HG03520 (cell line): ENCODE measurements at regions not wholly inside any gene's neighbourhood (a gene's known extent, or its start where the extent isn't known, plus 50 kb on each side); places are given as distances from the start of the nearest gene placed in this dataset.
"Not testable (repeated sequence)": the region's sequence is repeated elsewhere in the genome, so short reads cannot be mapped to it uniquely, and the experiment has no call there.

Source experiments
- ATAC-seq: cut with Tn5 transposase; IDR thresholded peaks from one replicate; pipeline ENCODE4 v1.9.1; 2021; ENCODE audit warnings: mild to moderate bottlenecking, moderate library complexity; ENCODE audit not compliant: unreplicated experiment

DNA sequence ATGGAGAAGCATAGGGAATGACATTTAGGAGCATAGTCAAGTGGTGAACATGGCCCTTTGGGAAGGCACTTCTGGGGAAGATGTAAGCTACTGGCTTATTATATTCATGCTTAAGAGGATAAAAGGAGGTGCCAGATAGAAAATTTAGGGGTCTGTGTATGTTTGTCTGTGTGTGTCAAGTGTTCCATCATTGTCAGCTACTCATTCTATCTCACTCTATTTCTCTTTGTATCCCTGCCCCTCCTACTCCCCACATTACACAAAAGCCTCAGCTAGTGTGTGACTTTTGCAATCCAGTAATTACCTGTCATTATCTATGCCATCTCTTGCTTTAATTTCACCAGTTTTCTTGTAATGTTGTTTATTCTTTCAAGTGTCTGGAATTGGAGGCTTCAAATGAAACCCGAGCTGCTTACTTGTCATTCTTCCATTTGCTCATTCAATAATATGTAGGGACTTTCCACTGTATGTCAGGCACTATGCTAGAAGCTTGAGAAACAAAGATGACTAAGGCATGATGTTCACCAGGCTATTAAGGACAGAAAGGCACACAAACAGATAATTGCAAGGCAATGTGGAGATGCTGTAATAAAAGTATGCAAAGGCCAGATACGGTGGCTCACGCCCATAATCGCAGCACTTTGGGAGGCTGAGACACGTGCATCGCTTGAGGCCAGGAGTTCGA is 229.8 kb upstream of the TEX13C start:
- ATAC-seq: no peak

DNA sequence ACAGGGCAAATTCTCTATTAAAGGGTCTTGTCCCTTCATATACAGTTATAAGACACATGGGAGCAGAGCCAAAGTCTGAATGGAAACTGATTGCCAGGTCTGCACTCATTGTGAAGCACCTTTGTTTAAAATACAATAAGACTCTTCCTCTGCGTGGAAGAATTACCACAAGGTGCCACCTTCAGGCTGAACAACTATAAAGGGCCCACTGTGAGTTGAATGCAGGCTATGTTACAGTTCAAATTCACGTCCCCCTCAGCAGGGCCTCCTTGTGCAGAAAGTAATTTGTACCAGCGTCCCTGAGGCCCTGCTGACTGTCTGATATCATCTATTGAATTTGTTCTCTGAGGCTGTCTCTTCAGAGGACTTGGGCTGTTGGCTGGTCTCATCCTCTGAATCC is 225.8 kb upstream of the TEX13C start:
- ATAC-seq: no peak

DNA sequence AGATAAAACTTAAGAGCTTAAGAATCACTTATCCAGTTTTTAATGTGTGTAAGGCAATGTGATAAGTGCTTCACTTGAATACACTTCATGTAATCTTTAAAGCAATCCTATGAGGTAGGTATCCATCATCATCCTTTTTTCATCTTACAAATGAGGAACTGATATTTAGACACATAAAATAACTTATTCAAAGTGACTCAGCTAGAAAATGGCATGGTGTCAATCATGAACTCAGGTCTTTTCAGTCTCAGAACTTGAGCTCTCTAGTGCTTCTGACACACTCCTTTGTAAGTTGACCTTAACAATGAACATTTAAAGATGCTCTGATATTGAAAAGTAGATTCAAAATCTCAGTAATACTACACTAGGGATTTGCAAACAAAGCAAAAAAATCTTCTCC is 224.8 kb upstream of the TEX13C start:
- no peak for ATAC-seq

GRCh38 chrX:125096469-125096868 is 223.2 kb upstream of the TEX13C start:
- no peak for ATAC-seq

GRCh38 chrX:125096870-125097269 is 222.8 kb upstream of the TEX13C start:
- ATAC-seq: no peak

- no peak for ATAC-seq
These were observed 217.5 kb upstream of the TEX13C start for GRCh38 chrX:125101971-125102755.

GRCh38 chrX:125103693-125104092 is 216.0 kb upstream of the TEX13C start:
- no peak for ATAC-seq

GRCh38 chrX:125108921-125109320 is 210.8 kb upstream of the TEX13C start:
- ATAC-seq: no peak

GRCh38 chrX:125131164-125131563 is 188.5 kb upstream of the TEX13C start:
- no peak for ATAC-seq

- no peak for ATAC-seq
These were observed 187.4 kb upstream of the TEX13C start for GRCh38 chrX:125132274-125132673.

- no peak for ATAC-seq
These were observed 182.2 kb upstream of the TEX13C start for GRCh38 chrX:125137521-125137920.

DNA sequence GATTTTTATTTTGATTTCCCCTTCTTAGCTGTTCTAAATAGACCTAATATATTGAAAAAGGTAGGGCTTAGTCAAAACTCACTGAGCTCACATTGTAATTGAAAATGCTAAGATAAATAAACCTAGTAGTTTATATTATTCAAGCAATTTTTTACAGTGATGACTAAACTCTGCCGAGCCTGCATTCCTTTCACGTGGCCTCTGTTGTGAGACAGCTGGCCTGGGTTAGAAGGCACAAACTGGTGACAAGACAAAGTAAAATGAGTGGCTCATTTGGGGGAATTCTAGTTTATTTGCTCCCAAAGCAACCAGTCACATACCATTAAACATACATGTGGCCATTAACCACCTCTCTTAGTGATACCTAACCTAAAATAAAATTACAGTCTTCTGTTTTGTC is 169.4 kb upstream of the TEX13C start:
- no peak for ATAC-seq

DNA sequence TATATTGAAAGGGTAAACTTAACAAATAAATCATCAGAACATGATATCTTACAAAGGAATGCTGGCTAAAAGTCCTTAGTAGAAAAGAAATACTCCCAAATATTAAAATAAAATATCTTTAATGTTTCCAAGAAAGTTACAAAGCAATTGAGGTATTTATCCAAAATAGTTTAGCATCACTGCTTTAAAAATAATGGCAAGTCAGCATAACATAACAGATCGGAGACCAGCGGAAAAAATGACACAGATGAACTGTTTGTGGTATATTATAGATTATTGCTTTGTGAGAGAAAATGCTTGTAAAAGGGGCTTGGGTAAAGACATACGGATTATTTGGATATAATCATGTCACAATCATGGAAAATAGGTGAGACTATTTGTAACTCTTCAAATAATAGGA is 168.5 kb upstream of the TEX13C start:
- no peak for ATAC-seq

DNA sequence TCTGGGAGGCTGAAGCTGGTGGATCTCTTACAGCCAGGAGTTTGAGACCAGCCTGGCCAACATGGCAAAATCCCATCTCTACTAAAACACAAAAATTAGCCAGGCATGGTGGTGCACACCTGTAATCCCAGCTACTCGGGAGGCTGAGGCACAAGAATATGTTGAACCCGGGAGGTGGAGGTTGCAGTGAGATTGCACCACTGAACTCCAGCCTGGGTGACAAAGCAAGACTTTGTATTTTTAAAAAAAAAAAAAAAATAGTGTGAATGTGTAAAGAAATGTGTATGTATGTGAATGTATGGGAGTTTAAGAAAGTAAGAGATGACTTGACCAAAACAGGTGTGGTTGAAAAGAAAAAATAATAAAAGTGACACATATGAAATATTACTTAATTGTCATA is 167.7 kb upstream of the TEX13C start:
- ATAC-seq: no peak

DNA sequence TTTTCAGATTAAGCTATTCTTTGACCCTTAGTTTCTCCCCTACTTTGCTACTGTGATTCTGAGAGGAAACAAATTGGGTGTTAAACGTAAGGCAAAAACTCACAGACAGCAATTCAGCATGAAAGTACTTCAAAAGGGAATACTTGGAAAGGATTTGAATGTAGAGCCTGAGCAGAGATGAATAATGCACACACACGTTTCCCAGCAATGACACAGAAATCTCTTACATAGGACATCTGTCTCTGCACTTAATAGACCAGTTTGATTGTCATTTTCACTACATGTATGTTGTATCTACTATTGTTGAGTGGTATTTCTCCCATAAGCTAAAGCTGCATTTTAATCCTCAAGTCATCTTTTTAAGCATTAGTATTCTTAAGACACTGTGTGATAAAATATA is 166.1 kb upstream of the TEX13C start:
- ATAC-seq: no peak

- ATAC-seq: not testable (repeated sequence)
These were observed 165.1 kb upstream of the TEX13C start for GRCh38 chrX:125154288-125155257.

DNA sequence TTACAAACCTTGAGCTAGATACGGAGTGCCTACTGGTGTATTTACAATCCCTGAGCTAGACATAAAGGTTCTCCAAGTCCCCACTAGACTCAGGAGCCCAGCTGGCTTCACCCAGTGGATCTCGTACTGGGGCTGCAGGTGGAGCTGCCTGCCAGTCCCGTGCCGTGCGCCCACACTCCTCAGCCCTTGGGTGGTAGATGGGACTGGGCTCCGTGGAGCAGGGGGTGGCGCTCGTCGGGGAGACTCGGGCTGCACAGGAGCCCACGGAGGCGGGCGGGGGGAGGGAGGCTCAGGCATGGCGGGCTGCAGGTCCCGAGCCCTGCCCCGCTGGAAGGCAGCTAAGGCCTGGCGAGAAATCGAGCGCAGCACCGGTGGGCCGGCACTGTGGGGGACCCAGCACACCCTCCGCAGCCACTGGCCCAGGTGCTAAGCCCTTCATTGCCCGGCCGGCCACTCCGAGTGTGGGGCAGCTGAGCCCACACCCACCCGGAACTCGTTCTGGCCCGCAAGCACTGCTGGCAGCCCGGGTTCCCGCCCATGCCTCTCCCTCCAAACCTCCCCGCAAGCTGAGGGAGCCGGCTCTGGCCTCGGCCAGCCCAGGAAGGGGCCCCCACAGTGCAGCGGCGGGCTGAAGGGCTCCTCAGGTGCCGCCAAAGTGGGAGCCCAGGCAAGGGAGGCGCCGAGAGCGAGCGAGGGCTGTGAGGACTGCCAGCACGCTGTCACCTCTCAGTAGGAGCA is 164.2 kb upstream of the TEX13C start:
- not testable (repeated sequence) for ATAC-seq

DNA sequence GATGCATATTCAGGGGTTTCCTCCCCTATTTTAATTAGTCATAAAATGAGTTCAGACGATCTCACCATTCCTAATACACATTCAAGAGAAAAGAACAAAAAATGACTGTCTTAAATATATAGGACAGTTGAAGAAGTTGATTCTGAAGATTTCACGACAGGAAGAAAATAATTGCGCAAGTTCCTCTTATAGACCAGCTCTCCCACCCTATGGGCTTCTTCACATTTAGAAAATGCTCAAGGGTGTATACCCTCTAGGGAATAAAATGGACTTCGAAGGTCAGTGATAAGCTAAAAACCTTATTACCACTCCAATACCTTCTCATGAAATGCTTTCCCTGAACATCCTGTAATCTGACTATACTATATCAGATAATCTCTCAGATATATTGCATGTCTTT is 149.2 kb upstream of the TEX13C start:
- ATAC-seq: no peak

DNA sequence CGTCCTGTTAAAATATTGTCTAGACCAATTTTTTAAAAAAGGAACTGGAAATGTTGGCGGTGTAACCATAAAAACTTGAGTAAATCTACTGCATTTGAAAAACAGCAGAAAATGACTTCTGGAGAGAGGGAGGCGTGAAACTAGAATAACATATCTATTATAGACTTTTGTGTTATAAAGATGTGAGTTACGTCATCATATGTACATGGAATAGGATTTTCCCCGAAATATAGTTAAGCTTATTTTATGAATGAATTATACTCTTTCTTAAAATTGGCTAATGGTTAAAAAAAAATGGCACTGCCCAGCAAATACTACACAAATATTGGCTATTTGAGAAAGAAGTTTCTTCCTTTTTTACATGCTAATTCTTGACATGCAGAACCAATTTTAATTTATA is 147.1 kb upstream of the TEX13C start:
- no peak for ATAC-seq

DNA sequence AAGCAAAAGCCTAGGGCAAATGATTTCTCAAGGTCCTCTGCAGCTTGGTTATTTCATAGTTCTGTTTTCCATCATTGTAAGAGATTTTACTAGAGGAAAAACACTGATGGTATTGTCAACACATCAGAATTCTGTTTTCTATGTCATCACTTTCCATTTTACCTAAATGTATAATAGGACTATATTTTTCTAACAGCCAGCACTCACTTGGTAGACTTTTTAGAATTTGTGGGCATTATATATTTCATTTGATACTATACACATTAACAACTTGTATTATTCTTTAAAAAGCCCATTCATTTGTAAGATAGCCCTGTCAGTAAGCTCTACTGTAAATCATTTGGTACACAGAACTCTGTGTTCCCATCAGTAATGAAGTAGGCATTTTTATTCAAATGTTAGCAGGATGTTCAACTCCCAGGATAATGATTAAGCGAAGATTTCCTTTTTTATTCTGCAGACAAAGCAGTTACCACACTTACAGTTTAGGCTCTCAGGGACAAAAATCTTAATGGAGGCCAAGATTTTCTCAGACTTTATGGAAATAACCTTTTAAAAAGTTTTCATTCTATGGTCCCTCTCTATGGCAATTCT is 143.6 kb upstream of the TEX13C start:
- no peak for ATAC-seq
